Tibial nerve (tissue), 4 donors: ENCODE measurements at regions not wholly inside any gene's neighbourhood (a gene's known extent, or its start where the extent isn't known, plus 50 kb on each side); places are given as distances from the start of the nearest gene placed in this dataset.

Source experiments
- DNase-seq, 2 donors: peaks; one replicate each; pipeline ENCODE4 v3.0.0-alpha.2; 2019; ENCODE audit warnings: low spot score in 2 of 2
- H3K27ac ChIP-seq, 4 donors: fragments of 200-600 bp; sonication (generic) in 3 of 4; one replicate each; pipeline ENCODE4 v1.5.1; 2017 to 2019; ENCODE audit warnings: mild to moderate bottlenecking in 1 of 4
- H3K27me3 ChIP-seq, 2 donors: fragments of 200-600 bp; sonication (generic) in 1 of 2; one replicate each; pipeline versions ENCODE4 v1.5.1 to v1.6.0; 2017 to 2019
- H3K36me3 ChIP-seq, 3 donors: fragments of 200-600 bp; sonication (generic); one replicate each; pipeline ENCODE4 v1.5.1; 2018 to 2019
- H3K4me1 ChIP-seq, 4 donors: fragments of 200-600 bp; sonication (generic) in 3 of 4; one replicate each; pipeline ENCODE4 v1.5.1; 2017 to 2019
- H3K4me3 ChIP-seq, 4 donors: fragments of 200-600 bp; sonication (generic) in 3 of 4; one replicate each; pipeline ENCODE4 v1.5.1; 2017 to 2019; ENCODE audit warnings: mild to moderate bottlenecking in 1 of 4, moderate library complexity in 1 of 4
- H3K9me3 ChIP-seq, 4 donors: fragments of 200-600 bp; sonication (generic) in 3 of 4; one replicate each; pipeline ENCODE4 v1.5.1; 2017 to 2019
- EP300 ChIP-seq, 2 donors: sonication (generic); formaldehyde crosslinking; IDR thresholded peaks; one replicate each; pipeline ENCODE4 v1.6.1; 2017; ENCODE audit warnings: antibody characterized with exemption in 2 of 2, mild to moderate bottlenecking in 1 of 2
- POLR2A ChIP-seq, 2 donors: fragments of 450-650 bp; IDR thresholded peaks; one replicate each; pipeline ENCODE4 v1.6.1; 2017; ENCODE audit warnings: antibody characterized with exemption in 2 of 2, mild to moderate bottlenecking in 2 of 2, moderate library complexity in 2 of 2
- WGBS, 2 donors: methylation state at CpG; one replicate each; pipeline ENCODE4 v1.1.5; 2018; 5-methylcytosine and 5-hydroxymethylcytosine counted together
- TF ChIP-seq, protein P1 (sequence below), 5 experiments: fragments of 200-600 bp in 3 of 5; fragments of 450-650 bp in 2 of 5; sonication (generic) in 3 of 5; IDR thresholded peaks; one replicate each; pipeline ENCODE4 v1.5.1; 2016 to 2019; ENCODE audit warnings: antibody characterized with exemption in 5 of 5, mild to moderate bottlenecking in 3 of 5, moderate library complexity in 2 of 5

DNA sequence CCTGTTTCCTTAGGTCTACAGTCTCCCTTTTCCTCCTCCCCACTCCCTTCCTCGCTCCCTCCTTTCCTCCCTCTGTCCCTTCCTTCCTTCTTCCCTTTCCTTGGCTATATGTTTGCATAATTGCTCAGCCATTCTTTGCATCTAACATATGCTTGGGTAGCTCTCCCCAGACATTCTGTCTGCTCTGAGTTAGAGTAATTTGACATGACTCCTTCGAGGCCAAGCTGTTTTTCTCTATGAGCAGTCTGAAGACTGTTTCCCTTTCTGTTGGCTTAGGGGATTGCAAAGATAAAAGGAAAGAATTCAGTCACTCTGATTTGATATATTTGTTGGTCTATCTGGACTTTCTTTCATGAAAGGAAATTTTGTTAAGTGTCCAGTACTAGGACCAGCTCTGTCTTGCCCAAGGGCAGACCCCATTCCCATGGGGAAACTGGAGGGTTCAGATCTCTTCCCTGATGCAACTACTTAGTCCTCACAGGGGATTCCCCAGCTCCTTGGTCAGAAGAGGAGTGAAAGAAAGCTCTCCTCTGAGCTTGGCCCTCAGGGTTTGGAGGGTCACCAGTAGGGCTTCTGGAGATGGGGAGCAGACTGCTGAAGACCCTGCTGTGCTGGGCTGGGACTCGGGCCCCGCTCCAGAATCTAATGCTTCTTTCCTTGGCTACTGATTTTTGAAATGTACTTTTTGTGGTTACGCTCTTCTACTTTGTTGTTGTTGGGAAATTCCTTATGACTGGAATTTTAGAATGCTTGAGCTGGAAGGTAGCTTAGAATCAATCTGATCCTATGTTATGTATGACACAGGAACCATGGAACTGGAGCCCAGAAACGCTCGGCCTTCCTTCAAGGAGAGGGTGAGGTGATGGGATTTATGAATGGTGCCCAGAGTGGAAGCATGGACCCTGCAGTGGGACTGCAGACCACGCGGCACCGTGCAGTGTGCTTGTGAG lies 63.7 kb upstream of the SLC22A23 start:
- 80 to 86% methylated on average over 10 of the region's 10 CpGs for WGBS, 2 donors

DNA sequence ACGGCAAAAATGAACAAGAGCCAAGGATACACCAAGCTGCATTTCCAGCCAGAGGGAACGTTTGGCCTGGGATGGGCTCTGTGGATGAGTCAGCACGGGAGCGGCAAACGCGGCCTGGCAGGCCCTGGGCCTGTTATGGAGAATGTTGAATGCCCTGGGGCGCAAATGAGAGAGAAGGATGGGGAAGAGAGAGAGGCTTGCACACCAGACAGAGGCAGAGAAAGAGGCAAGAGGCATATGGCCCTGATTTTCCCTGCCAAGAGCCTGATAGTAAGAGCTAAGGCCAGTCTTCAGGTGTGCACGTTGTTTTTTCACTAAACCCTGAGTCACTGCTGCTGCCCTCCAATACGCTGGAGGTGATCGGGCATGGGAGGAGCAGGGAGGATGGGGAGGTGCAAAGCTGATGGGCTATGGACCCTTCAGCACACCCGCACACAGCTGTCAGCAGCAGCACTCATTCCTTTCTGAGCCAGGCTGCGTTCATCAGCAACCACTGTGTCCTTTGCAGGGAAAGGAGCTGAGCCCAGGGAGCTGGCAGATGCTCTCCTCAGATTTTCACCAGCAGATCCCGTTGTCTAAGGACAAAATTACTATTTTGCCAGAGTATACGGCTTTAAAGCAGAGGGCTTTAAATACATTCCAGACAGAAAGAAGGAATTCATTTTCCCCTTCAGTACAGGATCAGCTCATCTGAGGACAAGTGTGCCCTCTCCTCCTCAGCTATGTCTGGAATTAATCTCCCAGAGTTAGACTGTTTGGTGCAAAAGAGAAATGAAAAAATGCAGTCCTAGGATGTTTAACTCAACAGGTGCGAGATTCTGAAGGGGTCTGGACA lies 61.7 kb upstream of the SLC22A23 start:
- 54 to 59% methylated on average over 15 of the region's 15 CpGs for WGBS, 2 donors
- no peak for DNase-seq
- H3K4me1 ChIP-seq, result peaks cover 0 to 5% (median 0%) of the 10 kb centered on the region in 4 donors
- peaks cover 0 to 6% of the 10 kb centered on the region in 2 donors for H3K27me3 ChIP-seq
- peaks cover 0 to 4% (median 0%) of the 10 kb centered on the region in 4 donors for H3K9me3 ChIP-seq
- no peak overlapping the region for H3K27ac ChIP-seq
- TF ChIP-seq POLR2A (IDR thresholded peaks at IDR 0.05) (no peak), EP300 (IDR thresholded peaks at IDR 0.05) (no peak)
- TF ChIP-seq, protein P1, sequence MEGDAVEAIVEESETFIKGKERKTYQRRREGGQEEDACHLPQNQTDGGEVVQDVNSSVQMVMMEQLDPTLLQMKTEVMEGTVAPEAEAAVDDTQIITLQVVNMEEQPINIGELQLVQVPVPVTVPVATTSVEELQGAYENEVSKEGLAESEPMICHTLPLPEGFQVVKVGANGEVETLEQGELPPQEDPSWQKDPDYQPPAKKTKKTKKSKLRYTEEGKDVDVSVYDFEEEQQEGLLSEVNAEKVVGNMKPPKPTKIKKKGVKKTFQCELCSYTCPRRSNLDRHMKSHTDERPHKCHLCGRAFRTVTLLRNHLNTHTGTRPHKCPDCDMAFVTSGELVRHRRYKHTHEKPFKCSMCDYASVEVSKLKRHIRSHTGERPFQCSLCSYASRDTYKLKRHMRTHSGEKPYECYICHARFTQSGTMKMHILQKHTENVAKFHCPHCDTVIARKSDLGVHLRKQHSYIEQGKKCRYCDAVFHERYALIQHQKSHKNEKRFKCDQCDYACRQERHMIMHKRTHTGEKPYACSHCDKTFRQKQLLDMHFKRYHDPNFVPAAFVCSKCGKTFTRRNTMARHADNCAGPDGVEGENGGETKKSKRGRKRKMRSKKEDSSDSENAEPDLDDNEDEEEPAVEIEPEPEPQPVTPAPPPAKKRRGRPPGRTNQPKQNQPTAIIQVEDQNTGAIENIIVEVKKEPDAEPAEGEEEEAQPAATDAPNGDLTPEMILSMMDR (IDR thresholded peaks at IDR 0.05), result no peak
- H3K4me3 ChIP-seq, result no peak overlapping the region
- no peaks in the 10 kb centered on the region for H3K36me3 ChIP-seq

More for the DNA sequence above, 63.7 kb upstream of the SLC22A23 start:
- H3K9me3 ChIP-seq, result peaks cover 0 to 4% (median 0%) of the 10 kb centered on the region in 4 donors
- H3K27ac ChIP-seq, result no peak overlapping the region
- DNase-seq, result no peak
- peaks cover 0 to 6% of the 10 kb centered on the region in 2 donors for H3K27me3 ChIP-seq
- no peaks in the 10 kb centered on the region for H3K36me3 ChIP-seq
- H3K4me1 ChIP-seq, result peaks cover 0 to 5% (median 0%) of the 10 kb centered on the region in 4 donors
- TF ChIP-seq, protein P1 (IDR thresholded peaks at IDR 0.05), result no peak
- TF ChIP-seq POLR2A (IDR thresholded peaks at IDR 0.05) (no peak), EP300 (IDR thresholded peaks at IDR 0.05) (no peak)
- no peak overlapping the region for H3K4me3 ChIP-seq

DNA sequence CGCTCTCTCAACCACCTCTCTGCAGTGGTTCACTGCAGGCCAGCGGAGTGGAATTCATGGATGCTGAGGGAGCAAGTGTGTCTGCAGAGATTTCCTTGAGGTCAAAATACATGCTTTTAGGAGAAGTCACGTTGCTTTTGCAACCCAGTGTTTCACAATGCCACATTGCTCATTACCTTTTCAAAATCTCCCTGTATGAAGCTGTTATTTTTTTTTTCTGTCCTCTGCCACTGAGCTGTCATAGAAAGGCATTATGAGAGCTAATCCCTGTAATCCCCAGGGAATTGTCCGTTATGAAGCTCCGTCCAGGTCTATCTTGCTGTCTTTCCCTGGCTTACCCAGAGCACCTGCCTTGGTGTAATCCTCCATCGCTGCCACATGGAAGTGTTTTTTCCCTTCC lies 60.5 kb upstream of the SLC22A23 start:
- TF ChIP-seq POLR2A (IDR thresholded peaks at IDR 0.05) (no peak), EP300 (IDR thresholded peaks at IDR 0.05) (peak in 1 of 2 donors; percentile 59)
- peaks cover 0 to 4% (median 0%) of the 10 kb centered on the region in 4 donors for H3K9me3 ChIP-seq
- peaks cover 0 to 5% (median 0%) of the 10 kb centered on the region in 4 donors for H3K4me1 ChIP-seq
- no peak overlapping the region for H3K4me3 ChIP-seq
- no peak overlapping the region for H3K27ac ChIP-seq
- peak in 1 of 2 donors; percentile 40 for DNase-seq
- peaks cover 0 to 6% of the 10 kb centered on the region in 2 donors for H3K27me3 ChIP-seq
- H3K36me3 ChIP-seq, result no peaks in the 10 kb centered on the region
- 74 to 81% methylated on average over 6 of the region's 6 CpGs for WGBS, 2 donors

DNA sequence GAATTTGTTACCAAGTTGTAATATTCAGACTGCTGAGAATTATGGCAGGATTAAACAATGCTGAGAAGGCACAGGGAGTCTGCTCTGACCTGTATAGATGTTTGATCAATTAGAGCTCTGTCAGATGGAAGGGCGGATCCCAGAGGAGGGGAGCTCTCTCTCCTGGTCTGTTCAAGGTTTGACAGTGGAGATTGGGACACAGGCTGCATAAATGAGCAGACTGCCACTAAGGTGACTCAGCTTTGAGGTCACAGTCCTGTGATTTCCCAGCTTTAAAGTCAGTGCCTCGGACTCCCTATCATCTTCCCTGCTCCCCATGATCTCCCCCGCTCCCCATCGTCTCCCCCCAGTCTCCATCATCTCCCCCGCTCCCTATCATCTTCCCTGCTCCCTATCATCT lies 59.2 kb upstream of the SLC22A23 start:
- TF ChIP-seq POLR2A (IDR thresholded peaks at IDR 0.05), result no peak
- Histone ChIP-seq H3K4me1 (peaks cover 0 to 12% (median 0%) of the 10 kb centered on the region in 4 donors), H3K36me3 (no peaks in the 10 kb centered on the region), H3K27me3 (peaks cover 0 to 3% of the 10 kb centered on the region in 2 donors), H3K4me3 (no peak overlapping the region), H3K27ac (no peak overlapping the region), H3K9me3 (peaks cover 0 to 4% (median 0%) of the 10 kb centered on the region in 4 donors)
- WGBS, 2 donors, result 87 to 95% methylated on average over 5 of the region's 5 CpGs
- no peak for DNase-seq

DNA sequence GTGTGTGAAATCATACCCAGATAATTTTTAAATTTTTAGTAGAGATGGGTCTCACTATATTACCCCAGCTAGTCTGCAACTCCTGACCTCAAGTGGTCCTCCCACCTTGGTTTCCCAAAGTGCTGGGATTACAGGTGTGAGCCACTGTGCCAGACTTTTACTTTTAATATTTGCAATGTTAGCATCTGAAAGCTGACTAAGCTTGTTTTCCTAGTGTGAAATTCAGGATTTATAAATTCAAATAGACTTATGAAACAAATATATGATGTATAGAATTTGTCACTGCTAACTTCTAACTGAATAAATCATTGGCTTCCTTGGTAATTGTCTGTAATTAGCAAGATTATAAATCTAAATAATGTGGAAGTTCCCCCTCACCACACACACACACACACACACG lies 58.8 kb upstream of the SLC22A23 start:
- WGBS, 2 donors, result 36 to 61% methylated on average over 1 of the region's 1 CpG
- DNase-seq, result no peak
- Histone ChIP-seq H3K36me3 (no peaks in the 10 kb centered on the region), H3K4me3 (no peak overlapping the region), H3K27me3 (no peaks in the 10 kb centered on the region), H3K4me1 (peaks cover 0 to 12% (median 0%) of the 10 kb centered on the region in 4 donors), H3K9me3 (peaks cover 0 to 4% (median 0%) of the 10 kb centered on the region in 4 donors), H3K27ac (no peak overlapping the region)
- TF ChIP-seq POLR2A (IDR thresholded peaks at IDR 0.05), result no peak
- TF ChIP-seq EP300 (IDR thresholded peaks at IDR 0.05), result no peak
- TF ChIP-seq, protein P1 (IDR thresholded peaks at IDR 0.05), result no peak
